ENCODE measurements at regions not wholly inside any gene's neighbourhood (a gene's known extent, or its start where the extent isn't known, plus 50 kb on each side); places are given as distances from the start of the nearest gene placed in this dataset.

- Histone ChIP-seq H3K9me3 (ENCODE audit: severe bottlenecking) (no peaks in the 10 kb centered on the region), H3K4me3 (ENCODE audit: severe bottlenecking) (no peak overlapping the region), H3K27me3 (ENCODE audit: insufficient read depth, poor library complexity, severe bottlenecking) (no peaks in the 10 kb centered on the region), H3K27ac (ENCODE audit: poor library complexity, severe bottlenecking) (no peak overlapping the region), H3K4me1 (ENCODE audit: insufficient read depth, poor library complexity, severe bottlenecking) (no peaks in the 10 kb centered on the region), H3K36me3 (ENCODE audit: low read depth) (no peaks in the 10 kb centered on the region)
- no peak for ATAC-seq (ENCODE audit: low read depth)
- TF ChIP-seq CTCF (IDR thresholded peaks at IDR 0.05; ENCODE audit: poor library complexity, severe bottlenecking): no peak
- DNase-seq (ENCODE audit: low spot score): no peak
These were observed 156.0 kb downstream of the ZNF33B start for GRCh38 chr10:42482411-42482810.

- ATAC-seq (ENCODE audit: low read depth) (no peak), DNase-seq (ENCODE audit: low spot score) (no peak)
- no peaks in the 10 kb centered on the region for H3K27me3 ChIP-seq (ENCODE audit: insufficient read depth, poor library complexity, severe bottlenecking)
- H3K36me3 ChIP-seq (ENCODE audit: low read depth): no peaks in the 10 kb centered on the region
- no peak overlapping the region for H3K27ac ChIP-seq (ENCODE audit: poor library complexity, severe bottlenecking)
- no peak for TF ChIP-seq CTCF (IDR thresholded peaks at IDR 0.05; ENCODE audit: poor library complexity, severe bottlenecking)
- no peak overlapping the region for H3K4me3 ChIP-seq (ENCODE audit: severe bottlenecking)
- H3K9me3 ChIP-seq (ENCODE audit: severe bottlenecking): no peaks in the 10 kb centered on the region
- H3K4me1 ChIP-seq (ENCODE audit: insufficient read depth, poor library complexity, severe bottlenecking): no peaks in the 10 kb centered on the region
These were observed 159.3 kb downstream of the ZNF33B start for GRCh38 chr10:42479057-42479456.

DNA sequence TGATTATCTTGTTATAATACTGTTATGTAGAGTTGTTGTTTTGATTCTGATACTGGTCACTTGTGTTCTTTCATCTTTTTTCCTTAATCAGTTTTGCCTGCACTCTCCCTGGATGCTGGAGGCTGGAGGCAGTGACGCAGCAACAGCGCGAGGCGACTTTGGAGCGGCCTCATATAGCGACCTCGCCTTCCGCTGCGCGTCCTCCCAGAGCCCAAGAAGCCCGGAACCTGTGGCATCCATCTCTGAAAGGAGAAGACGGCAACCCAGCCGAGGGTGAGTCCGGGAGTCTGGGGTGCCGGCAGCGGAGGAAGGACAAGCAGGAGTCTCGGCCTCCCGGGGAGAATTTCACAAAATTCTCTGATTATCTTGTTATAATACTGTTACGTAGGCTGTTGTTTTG, 161.2 kb downstream of the ZNF33B start:
- ATAC-seq (ENCODE audit: low read depth) (no peak), DNase-seq (ENCODE audit: low spot score) (no peak)
- Histone ChIP-seq H3K27ac (ENCODE audit: poor library complexity, severe bottlenecking) (no peak overlapping the region), H3K4me3 (ENCODE audit: severe bottlenecking) (no peak overlapping the region), H3K27me3 (ENCODE audit: insufficient read depth, poor library complexity, severe bottlenecking) (no peaks in the 10 kb centered on the region), H3K36me3 (ENCODE audit: low read depth) (no peaks in the 10 kb centered on the region), H3K4me1 (ENCODE audit: insufficient read depth, poor library complexity, severe bottlenecking) (no peaks in the 10 kb centered on the region), H3K9me3 (ENCODE audit: severe bottlenecking) (no peaks in the 10 kb centered on the region)
- TF ChIP-seq CTCF (IDR thresholded peaks at IDR 0.05; ENCODE audit: poor library complexity, severe bottlenecking): no peak

- Histone ChIP-seq H3K27me3 (ENCODE audit: insufficient read depth, poor library complexity, severe bottlenecking) (no peaks in the 10 kb centered on the region), H3K4me3 (ENCODE audit: severe bottlenecking) (peak overlapping the region; percentile 33), H3K9me3 (ENCODE audit: severe bottlenecking) (no peaks in the 10 kb centered on the region), H3K4me1 (ENCODE audit: insufficient read depth, poor library complexity, severe bottlenecking) (no peaks in the 10 kb centered on the region), H3K27ac (ENCODE audit: poor library complexity, severe bottlenecking) (no peak overlapping the region), H3K36me3 (ENCODE audit: low read depth) (no peaks in the 10 kb centered on the region)
- DNase-seq (ENCODE audit: low spot score) (no peak), ATAC-seq (ENCODE audit: low read depth) (no peak; the same call in 2 of the 3 replicates)
- no peak for TF ChIP-seq CTCF (IDR thresholded peaks at IDR 0.05; ENCODE audit: poor library complexity, severe bottlenecking)
These were observed 162.3 kb downstream of the ZNF33B start for GRCh38 chr10:42476101-42476500.

- Histone ChIP-seq H3K36me3 (ENCODE audit: low read depth) (no peaks in the 10 kb centered on the region), H3K27ac (ENCODE audit: poor library complexity, severe bottlenecking) (no peak overlapping the region), H3K4me3 (ENCODE audit: severe bottlenecking) (peak overlapping the region; percentile 33), H3K9me3 (ENCODE audit: severe bottlenecking) (no peaks in the 10 kb centered on the region), H3K4me1 (ENCODE audit: insufficient read depth, poor library complexity, severe bottlenecking) (no peaks in the 10 kb centered on the region), H3K27me3 (ENCODE audit: insufficient read depth, poor library complexity, severe bottlenecking) (no peaks in the 10 kb centered on the region)
- no peak for TF ChIP-seq CTCF (IDR thresholded peaks at IDR 0.05; ENCODE audit: poor library complexity, severe bottlenecking)
- DNase-seq (ENCODE audit: low spot score) (no peak), ATAC-seq (ENCODE audit: low read depth) (peak; percentile 81)
These were observed 162.9 kb downstream of the ZNF33B start for GRCh38 chr10:42475168-42476098.
